HUES48 (cell line): ENCODE measurements at regions not wholly inside any gene's neighbourhood (a gene's known extent, or its start where the extent isn't known, plus 50 kb on each side); places are given as distances from the start of the nearest gene placed in this dataset.
"Not testable (repeated sequence)": the region's sequence is repeated elsewhere in the genome, so short reads cannot be mapped to it uniquely, and the experiment has no call there.

Experiments used
- H3K27ac ChIP-seq: one replicate; pipeline ENCODE4 v1.7.0; 2013; ENCODE audit warnings: low read depth, low read length, inconsistent platforms
- H3K27me3 ChIP-seq: 2 replicates; pipeline ENCODE4 v1.6.1; 2013; ENCODE audit warnings: mild to moderate bottlenecking, low read length; ENCODE audit not compliant: control insufficient read depth, insufficient read depth
- H3K36me3 ChIP-seq: 2 replicates; pipeline ENCODE4 v1.6.1; 2013; ENCODE audit warnings: low read length; ENCODE audit not compliant: control insufficient read depth, insufficient read depth
- H3K4me1 ChIP-seq: 2 replicates; pipeline ENCODE4 v1.6.1; 2013; ENCODE audit warnings: mild to moderate bottlenecking, low read length; ENCODE audit not compliant: control insufficient read depth, insufficient read depth
- H3K4me3 ChIP-seq: 2 replicates; pipeline ENCODE4 v1.5.1; 2013; ENCODE audit warnings: mild to moderate bottlenecking, low read depth, low read length
- H3K9ac ChIP-seq: 2 replicates; pipeline ENCODE4 v1.6.1; 2013; ENCODE audit warnings: mild to moderate bottlenecking, low read depth, low read length, moderate library complexity
- H3K9me3 ChIP-seq: 2 replicates; pipeline ENCODE4 v1.6.1; 2013; ENCODE audit warnings: low read length; ENCODE audit not compliant: control insufficient read depth, insufficient read depth

DNA sequence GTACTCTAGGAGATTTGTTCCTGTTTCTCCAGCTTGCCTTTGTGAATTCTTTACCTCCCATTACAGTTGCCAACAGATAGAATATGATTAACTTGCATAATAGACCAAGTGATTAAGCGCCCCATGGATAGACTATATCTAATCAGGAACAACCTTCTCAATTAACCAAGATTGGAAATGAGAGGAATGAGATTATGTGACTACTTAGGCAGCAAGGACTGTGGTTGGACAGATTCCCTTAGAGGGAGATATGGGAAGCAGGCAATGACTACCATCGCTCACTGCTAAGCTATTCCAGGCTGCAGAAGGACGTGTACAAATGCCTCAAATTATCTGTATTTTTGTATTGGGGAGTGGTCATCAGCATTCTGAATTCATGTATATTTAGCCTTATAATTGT is 278.1 kb upstream of the DAB2 start:
- no peaks in the 10 kb centered on the region for H3K27me3 ChIP-seq
- no peak overlapping the region for H3K9ac ChIP-seq
- no peaks in the 10 kb centered on the region for H3K4me1 ChIP-seq
- H3K9me3 ChIP-seq = no peaks in the 10 kb centered on the region
- H3K27ac ChIP-seq = no peak overlapping the region
- H3K36me3 ChIP-seq = no peaks in the 10 kb centered on the region
- no peak overlapping the region for H3K4me3 ChIP-seq

DNA sequence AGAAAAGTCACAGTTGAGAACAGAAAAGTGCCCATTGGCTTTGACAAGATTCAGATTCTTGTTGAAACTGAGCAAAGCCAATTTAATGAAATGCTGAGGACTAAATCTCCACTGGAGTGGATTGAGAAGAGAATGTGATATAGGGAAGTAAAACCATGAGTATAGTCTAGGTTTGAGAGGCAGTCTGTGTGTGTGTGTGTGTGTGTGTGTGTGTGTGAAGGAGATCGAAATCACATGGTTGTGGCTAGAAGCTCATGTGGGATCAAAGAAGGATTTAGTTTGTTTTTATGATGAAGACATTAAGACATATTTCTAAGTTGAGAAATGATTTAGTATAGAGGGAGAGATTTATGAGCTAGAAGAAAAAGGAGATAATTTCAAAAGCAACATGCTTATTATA is 275.7 kb upstream of the DAB2 start:
- no peak overlapping the region for H3K4me3 ChIP-seq
- no peaks in the 10 kb centered on the region for H3K4me1 ChIP-seq
- H3K36me3 ChIP-seq = no peaks in the 10 kb centered on the region
- no peaks in the 10 kb centered on the region for H3K27me3 ChIP-seq
- H3K9me3 ChIP-seq = no peaks in the 10 kb centered on the region
- no peak overlapping the region for H3K27ac ChIP-seq
- H3K9ac ChIP-seq = no peak overlapping the region

DNA sequence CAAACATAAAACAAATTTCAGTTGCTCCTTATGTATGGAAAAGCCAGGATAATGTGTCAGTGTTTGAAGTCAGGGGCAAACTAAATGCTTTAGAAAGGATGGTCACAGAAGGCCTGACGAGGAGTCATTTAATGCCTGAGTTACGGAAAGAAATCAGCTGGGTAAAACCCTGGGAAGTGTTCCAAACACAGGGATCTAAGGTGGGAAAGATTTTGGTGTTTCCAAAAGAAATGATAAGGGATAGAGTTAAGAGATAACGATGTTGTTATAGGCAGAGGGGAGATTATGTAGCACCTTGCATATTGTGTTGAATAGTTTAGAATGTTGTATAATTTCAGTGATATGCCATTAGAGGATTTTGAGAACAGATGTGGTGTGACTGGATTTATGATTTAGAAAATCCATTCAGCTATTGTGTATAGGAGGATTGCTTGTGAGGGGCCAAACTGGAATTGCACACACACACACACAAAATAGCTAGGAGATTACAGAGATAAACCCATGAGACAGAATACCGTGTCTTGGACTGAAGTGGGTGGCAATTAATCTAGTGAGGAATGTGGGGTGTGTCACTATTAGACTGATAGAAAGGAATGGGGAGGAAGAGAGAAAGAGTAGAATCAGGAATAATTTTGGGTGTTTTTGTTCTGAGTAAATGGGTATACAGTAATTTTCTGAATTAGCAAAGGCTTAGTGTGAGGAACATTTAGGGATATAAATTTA is 274.2 kb upstream of the DAB2 start:
- H3K4me3 ChIP-seq = no peak overlapping the region

DNA sequence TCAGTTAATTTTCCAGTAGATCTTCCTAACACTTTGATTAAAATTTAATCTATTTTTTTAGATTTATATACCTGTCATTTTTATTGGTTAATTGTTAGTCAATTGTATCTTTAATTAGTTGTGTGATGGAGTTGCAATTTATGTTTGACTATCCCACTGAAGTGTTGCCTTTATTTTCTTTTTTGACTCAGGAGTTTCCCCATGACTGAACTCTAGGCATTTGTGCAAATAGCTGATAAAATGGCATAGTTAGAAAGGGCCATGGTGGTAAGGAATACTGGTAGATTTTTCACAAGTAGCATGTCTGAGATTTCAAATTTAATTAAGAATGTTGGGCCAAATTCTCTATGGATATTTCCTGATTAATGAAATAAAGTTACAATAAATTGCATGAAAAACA is 273.1 kb upstream of the DAB2 start:
- Histone ChIP-seq H3K27ac (no peak overlapping the region), H3K27me3 (no peaks in the 10 kb centered on the region), H3K4me1 (no peaks in the 10 kb centered on the region), H3K9me3 (no peaks in the 10 kb centered on the region), H3K4me3 (no peak overlapping the region), H3K9ac (no peak overlapping the region), H3K36me3 (no peaks in the 10 kb centered on the region)

More for the DNA sequence above, 274.2 kb upstream of the DAB2 start:
- no peak overlapping the region for H3K27ac ChIP-seq
- H3K27me3 ChIP-seq = no peaks in the 10 kb centered on the region
- no peaks in the 10 kb centered on the region for H3K36me3 ChIP-seq
- no peaks in the 10 kb centered on the region for H3K9me3 ChIP-seq
- H3K9ac ChIP-seq = no peak overlapping the region
- no peaks in the 10 kb centered on the region for H3K4me1 ChIP-seq

DNA sequence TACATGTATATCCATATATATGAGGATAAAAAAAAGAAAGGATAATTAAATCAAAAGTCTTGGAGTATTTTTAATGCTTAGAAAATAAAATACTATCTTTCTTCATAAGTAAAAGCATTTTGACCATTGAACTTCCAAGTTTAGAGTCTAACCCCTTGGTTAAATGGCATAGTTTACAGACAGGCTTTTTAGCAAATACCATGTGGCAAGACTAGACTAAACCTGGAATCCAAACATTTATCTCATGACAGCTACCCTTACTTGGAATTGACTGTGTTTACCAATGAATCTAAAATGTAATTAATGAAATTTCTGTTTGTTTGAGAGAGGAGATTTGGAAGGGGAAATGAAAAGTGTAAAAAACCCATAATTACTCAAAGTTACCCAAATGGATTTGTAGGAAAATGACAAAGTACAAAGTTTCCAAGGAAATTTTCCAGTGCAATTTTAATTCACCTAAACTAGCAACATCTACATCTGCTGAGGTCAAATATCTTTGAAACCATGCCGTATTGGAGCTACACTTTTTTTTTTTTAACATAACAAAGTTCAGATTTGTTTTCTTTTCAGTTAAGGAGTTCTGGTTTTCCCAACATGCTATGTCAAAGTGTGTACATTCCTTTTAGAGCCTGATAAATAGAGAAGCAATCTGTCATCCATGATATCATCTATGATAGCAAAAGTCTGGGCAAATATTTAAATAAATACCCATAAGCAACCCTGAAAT is 272.1 kb upstream of the DAB2 start:
- H3K4me1 ChIP-seq = no peaks in the 10 kb centered on the region
- no peak overlapping the region for H3K4me3 ChIP-seq
- H3K36me3 ChIP-seq = no peaks in the 10 kb centered on the region
- H3K9me3 ChIP-seq = no peaks in the 10 kb centered on the region
- H3K27ac ChIP-seq = no peak overlapping the region
- no peaks in the 10 kb centered on the region for H3K27me3 ChIP-seq
- H3K9ac ChIP-seq = no peak overlapping the region

DNA sequence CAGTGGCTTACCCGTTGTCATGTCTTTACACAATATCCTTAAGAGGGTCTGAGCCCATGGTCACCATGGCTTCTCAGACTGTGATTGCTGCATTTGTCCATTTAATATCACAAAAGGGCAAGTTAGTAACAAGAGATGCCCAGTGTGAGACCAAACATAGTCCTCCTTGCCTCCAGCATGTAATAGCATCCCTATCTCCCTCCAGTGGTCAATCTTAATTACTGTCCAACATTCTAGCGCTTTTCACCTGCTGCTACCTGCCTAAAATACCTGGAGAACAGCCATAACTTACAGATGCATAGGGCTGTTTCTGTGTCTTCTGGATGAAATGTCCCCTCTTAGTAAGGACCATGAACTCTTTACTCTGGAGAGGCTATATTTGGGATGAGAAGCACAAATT is 267.2 kb upstream of the DAB2 start:
- H3K9ac ChIP-seq = no peak overlapping the region
- H3K27ac ChIP-seq = no peak overlapping the region
- H3K36me3 ChIP-seq = no peaks in the 10 kb centered on the region
- no peaks in the 10 kb centered on the region for H3K27me3 ChIP-seq
- peaks cover 14% of the 10 kb centered on the region for H3K9me3 ChIP-seq
- H3K4me1 ChIP-seq = no peaks in the 10 kb centered on the region
- H3K4me3 ChIP-seq = no peak overlapping the region

DNA sequence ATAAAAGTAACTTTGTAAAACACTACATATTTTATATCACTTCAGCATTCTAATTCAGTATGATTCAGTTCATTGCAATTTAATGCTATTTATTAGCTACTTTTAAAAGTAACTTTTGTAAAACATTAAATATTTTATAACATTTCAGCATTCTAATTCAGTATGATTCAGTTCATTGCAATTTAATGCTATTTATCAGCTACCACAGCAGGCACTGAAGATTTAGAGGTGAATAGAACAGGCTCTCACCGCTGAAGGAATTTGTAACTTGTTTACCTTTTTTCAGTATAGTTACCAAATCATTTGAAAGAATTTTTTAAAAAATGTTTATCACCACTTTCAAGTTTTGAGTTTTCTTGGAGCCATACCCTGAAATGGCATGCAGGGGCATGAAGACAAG is 266.4 kb upstream of the DAB2 start:
- Histone ChIP-seq H3K9ac (no peak overlapping the region), H3K27ac (no peak overlapping the region), H3K36me3 (no peaks in the 10 kb centered on the region), H3K4me3 (no peak overlapping the region), H3K9me3 (peaks cover 14% of the 10 kb centered on the region), H3K4me1 (no peaks in the 10 kb centered on the region), H3K27me3 (no peaks in the 10 kb centered on the region)

DNA sequence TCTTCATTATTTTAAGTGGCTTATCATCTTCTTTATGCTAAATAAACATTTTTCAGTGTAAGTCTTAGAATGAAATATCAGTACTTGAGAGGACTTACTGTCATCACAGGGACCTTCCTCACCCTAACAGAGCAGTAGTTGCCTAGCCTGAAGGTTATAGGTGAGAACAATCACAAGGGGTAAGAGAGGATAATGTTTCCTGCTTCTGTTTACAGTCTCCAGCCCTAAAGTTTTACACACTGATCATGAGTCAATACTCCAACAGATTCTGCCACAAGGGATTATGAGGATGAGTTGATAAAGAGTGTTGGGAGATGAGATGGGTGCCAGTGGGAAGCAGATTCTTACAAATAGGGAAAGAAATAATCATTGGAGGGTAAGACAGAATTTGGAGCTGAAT is 265.1 kb upstream of the DAB2 start:
- no peaks in the 10 kb centered on the region for H3K36me3 ChIP-seq
- H3K9me3 ChIP-seq = peaks cover 14% of the 10 kb centered on the region
- H3K27me3 ChIP-seq = no peaks in the 10 kb centered on the region
- no peak overlapping the region for H3K4me3 ChIP-seq
- H3K27ac ChIP-seq = no peak overlapping the region
- H3K4me1 ChIP-seq = no peaks in the 10 kb centered on the region
- H3K9ac ChIP-seq = no peak overlapping the region

DNA sequence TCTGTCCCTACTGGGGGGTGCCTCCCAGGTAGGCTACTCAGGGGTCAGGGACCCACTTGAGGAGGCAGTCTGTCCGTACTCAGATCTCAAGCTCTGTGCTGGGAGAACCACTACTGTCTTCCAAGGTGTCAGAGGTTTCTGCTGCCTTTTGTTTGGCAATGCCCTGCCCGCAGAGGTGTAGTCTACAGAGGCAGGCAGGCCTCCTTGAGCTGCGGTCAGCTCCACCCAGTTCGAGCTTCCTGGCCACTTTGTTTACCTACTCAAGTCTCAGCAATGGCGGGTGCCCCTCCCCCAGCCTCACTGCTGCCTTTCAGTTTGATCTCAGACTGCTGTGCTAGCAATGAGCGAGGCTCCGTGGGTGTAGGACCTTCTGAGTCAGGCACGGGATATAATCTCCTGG is 263.1 kb upstream of the DAB2 start:
- not testable (repeated sequence) for H3K9ac ChIP-seq, H3K4me3 ChIP-seq, H3K27me3 ChIP-seq, H3K27ac ChIP-seq, H3K36me3 ChIP-seq, H3K4me1 ChIP-seq
- H3K9me3 ChIP-seq = peaks cover 14% of the 10 kb centered on the region

DNA sequence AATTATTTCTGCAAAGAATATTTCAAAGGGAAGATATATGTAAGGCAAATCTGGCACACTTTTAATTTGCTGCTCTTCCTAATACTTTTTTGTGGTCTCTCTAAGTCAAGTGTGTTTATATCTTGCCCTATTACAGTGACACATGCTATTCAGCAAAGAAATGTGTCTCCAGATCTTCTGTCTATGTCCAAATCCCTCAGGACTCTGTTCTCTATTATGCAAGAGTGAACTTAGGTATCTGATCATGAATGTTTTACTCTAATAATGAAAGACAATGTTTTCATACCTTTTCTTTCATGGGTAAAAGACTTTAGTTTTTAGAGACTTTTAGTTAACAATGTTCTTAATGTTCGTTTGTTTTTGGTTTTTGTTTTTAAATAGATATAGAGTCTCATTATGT is 255.4 kb upstream of the DAB2 start:
- Histone ChIP-seq H3K27ac (no peak overlapping the region), H3K27me3 (no peaks in the 10 kb centered on the region), H3K4me1 (no peaks in the 10 kb centered on the region), H3K9ac (no peak overlapping the region), H3K9me3 (no peaks in the 10 kb centered on the region), H3K36me3 (no peaks in the 10 kb centered on the region), H3K4me3 (no peak overlapping the region)

DNA sequence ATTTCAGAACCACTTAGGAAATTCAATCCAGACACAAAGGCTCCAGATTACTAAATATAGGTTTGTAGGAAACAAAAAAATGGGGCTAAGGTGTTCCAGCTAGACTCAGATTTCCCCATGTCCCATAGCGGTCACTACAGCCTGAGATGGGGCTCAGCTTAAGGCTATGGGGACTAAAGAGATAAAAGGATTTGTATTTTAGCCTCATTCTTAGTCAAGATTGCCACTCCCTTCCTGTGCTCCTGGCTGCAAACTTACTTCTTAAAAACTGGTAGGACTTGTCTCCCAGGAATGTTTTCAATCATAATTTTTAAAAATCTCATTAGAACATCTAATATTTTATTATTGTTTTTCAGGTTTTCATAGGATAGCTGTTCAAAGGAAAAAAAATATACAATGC is 253.8 kb upstream of the DAB2 start:
- no peak overlapping the region for H3K9ac ChIP-seq
- no peaks in the 10 kb centered on the region for H3K27me3 ChIP-seq
- H3K27ac ChIP-seq = no peak overlapping the region
- no peaks in the 10 kb centered on the region for H3K9me3 ChIP-seq
- H3K4me1 ChIP-seq = no peaks in the 10 kb centered on the region
- H3K4me3 ChIP-seq = no peak overlapping the region
- H3K36me3 ChIP-seq = no peaks in the 10 kb centered on the region
